Inflammatory macrophage (primary cell): ENCODE measurements at regions not wholly inside any gene's neighbourhood (a gene's known extent, or its start where the extent isn't known, plus 50 kb on each side); places are given as distances from the start of the nearest gene placed in this dataset.
"Not testable (repeated sequence)": the region's sequence is repeated elsewhere in the genome, so short reads cannot be mapped to it uniquely, and the experiment has no call there.

ENCODE experiments used
- DNase-seq, 2 donors: peaks; one replicate each; pipeline ENCODE4 v3.0.0-alpha.2; 2020 to 2022

GRCh38 chr6:133057352-133057751 lies 183.8 kb upstream of the EYA4 start:
- no peak for DNase-seq

- no peak for DNase-seq
Measured at GRCh38 chr6:133062077-133062476, 179.1 kb upstream of the EYA4 start.

GRCh38 chr6:133062696-133063306 lies 178.4 kb upstream of the EYA4 start:
- no peak for DNase-seq

DNA sequence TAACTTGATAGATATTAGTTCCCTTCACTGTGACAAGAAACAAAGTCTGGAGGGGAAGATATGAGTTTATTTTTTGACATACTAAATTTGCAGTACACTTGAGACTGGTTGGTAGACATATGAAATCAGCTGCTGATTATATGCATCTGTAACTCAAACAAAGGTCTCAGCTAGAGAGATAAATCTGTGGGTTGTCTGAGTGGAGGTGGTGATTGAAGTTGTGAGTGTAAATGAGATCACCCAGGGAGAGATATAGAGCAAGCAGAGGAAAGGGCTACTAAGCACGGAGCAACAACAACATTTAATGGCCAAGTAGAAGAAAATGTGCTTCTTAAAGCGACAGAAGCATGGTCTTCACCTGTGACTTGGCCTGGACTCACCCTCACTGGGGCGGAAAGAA lies 173.2 kb upstream of the EYA4 start:
- no peak for DNase-seq

DNA sequence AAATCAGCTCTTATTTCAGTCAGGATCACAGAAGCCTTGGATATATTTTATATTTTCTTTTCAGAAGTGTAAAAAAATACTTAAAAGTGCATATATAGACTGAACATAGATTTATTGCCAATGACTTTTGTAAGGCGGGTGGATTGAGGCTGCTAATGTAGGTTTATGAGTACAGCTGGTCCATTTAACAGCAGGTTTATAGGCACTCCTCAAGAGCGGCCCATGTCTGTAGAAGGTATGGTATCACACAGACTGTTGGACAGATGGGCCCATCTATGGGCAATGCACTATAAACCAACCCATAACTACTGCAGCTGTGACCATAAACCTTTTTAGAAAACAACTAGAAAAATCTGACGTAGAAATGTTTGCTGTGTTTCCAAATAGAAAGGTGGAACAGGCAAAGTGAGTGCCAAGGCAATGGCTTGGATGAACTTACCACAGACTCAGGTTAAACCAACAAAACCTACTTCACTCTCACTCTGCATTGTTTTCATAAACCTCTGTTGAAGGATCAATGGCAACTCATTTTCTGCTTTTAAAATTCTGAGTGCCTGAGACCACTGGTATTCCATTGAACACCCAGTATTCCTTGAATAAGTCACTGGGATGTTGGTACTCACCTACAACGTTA lies 170.6 kb upstream of the EYA4 start:
- no peak for DNase-seq

DNA sequence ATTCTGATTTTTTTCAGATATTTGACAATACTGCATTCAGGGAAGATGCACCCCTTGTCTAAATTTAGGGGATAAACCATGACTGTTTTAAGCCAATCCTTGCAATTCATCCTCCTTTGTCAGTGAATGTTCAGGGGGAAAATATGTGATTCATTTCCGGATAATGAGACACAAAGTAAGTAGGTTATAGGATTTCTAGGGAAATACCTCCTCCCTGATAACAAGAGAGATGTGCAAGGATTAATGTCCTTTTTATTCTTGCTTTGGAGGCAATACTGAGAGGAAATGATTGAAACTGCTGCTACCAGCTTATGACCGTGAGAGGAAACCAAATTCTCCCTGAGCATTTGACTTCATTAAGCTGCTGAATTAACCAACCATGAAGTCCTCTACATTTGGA lies 161.3 kb upstream of the EYA4 start:
- no peak for DNase-seq

DNA sequence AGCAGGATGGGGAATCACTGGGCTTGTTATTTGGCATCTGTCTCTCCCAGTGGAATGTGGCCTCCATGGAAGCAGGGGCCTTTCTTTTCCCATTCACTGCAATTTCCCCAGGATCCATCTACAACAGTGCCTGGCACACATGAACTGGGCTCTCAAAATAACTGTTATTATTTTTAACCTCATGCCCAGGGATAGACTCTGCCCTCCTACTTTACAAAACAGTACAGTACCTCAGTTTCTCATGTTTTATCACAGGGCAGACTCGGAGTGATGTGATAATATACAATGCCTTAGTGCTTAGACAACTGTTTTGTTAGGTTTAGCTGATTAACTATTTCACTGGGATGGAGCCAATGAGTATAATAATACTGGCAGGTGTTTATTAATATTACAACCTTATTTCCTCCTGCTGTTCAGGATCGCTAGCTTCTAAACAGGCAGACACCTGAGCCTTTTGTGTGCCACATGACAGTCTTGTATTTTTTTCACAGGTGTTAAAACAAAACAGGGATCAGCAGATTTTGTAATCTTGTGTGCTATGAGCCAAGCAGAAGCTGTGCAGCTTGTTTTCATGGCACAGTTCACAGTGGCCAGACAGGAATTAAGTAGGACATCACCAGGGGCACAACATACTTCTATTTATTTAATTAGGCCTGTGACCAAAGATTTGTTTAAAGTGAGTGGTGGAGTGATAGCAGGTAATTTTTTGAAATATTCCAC lies 157.7 kb upstream of the EYA4 start:
- no peak for DNase-seq

DNA sequence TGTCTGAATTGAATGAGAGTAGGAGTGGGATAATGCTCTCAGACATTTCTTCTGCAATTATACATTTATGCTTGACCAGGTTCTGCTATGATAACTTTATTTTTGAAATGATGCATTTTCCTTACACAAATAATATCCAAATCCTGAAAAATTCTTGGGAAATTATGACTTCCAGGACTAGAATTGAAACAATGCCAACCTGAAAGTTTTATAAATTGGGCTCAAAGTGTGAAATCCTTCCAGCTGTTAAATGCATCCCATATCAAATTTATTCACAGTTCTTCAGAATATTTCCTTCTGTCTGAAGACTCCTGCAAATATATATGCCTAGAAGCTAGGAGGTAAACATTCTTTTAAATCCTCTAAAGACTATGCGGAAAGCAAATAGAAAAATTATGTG lies 155.7 kb upstream of the EYA4 start:
- DNase-seq = no peak

- no peak for DNase-seq
Measured at GRCh38 chr6:133085896-133086295, 155.3 kb upstream of the EYA4 start.

DNA sequence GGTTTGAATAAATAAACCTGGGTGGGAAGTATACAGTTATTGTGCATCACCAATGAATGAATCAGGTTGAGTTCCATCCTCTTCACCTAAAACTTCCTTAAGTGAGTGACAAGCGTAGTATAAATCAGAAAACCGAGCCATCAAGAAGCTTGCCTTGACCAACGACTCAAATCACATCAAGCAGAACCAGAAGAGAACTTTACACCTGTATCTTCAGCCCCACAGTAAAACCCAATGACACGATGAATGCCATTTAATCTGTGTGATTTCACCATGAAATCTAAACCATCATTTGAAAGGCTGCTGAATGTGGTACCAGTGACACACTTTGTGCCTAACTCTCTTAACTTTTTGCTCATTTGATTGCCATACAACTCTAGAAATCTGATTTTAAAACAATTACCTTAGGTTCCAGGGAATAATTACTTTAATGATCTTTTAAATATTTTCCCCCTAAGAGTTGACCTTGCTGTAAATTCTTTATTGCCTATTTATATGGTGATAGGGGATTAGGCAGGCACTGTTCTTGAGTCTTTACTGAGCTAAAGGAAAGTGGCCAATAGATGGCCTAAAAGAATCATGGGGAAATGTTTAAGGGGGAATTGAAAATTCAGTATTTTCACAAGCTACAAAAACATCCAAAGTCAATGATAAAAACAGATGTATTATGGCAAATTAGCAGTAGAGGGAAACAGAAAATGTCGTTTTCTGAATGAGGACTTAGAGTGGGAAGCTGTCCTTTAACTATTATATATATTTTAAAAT lies 152.0 kb upstream of the EYA4 start:
- DNase-seq = no peak

- DNase-seq = no peak
Measured at GRCh38 chr6:133092199-133092598, 149.0 kb upstream of the EYA4 start.

DNA sequence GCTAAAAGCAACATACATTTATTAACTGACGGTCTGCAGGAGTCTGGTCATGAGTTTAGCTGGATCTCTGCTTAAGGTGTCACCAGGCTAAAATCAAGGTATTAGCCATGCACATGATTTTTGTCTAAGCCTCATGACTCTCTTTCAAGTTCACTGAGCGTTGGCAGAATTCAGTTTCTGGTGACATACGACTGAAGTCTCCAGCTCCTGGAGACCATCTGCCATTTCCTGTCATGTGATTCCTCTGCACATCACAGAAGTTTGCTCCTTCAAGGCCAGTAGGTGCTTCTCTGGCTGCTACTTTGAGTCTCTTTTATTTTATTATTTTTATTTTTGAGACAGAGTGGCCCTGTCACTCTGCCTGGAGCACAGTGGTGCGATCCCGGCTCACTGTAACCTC lies 148.4 kb upstream of the EYA4 start:
- DNase-seq = no peak

- not testable (repeated sequence) for DNase-seq
Measured at GRCh38 chr6:133093211-133093610, 147.9 kb upstream of the EYA4 start.

DNA sequence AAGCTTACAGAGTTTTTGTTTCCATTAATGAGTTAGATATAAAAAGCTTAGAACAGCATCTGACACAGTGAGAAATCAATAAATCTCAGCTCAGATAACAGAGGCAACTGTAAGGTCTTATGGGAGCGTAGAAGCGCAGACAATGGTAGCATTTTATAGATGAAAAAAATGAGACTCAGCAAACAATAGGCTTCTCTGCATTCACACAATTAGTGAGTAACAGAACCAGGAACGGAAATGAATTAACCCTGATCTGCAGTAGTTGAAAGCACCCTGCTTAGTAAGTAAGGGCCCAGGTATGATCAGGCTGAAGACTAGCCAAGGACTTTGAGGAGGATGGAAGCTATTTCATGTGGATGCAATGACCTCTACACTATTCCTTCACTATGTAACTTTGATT lies 147.2 kb upstream of the EYA4 start:
- no peak for DNase-seq

DNA sequence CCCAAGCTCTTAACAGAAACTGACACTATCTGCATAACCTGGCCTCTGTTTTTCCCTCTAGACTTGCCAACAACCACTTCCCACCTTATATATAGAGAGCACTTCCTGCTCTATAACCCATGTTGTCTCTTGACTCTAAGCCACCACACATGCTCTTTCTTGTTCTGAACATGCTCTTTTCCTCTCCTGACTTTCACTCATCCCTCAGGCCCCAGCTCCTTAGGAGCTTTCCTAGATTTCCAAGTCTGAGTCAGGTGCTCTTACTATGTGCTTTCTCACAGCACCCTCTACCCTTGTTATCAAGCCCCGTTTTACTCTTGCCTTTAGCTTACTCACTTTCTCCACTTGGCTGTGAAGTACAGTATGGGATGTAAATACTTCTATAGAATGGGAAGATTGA lies 143.9 kb upstream of the EYA4 start:
- no peak for DNase-seq

- no peak for DNase-seq
Measured at GRCh38 chr6:133099573-133099972, 141.6 kb upstream of the EYA4 start.

DNA sequence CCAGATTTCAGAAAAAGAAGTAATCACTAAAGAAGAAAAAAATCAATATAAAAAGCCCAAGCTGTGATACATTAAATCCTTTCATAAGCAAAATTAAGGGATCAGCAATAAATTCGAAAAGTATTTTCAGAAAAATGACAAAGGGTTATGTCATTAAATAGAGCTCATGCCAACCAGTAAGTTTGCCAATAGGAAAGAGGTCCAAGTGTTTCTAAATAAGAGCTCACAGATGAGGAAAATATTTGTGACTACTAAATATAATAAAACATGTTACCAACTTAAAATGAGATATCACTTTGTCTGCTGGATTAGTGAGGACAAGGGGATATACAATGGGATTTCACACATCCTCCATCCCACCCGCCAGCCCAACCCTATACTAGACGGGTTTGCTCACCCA lies 140.3 kb upstream of the EYA4 start:
- no peak for DNase-seq

- no peak for DNase-seq
Measured at GRCh38 chr6:133101790-133102189, 139.4 kb upstream of the EYA4 start.

- DNase-seq = no peak
Measured at GRCh38 chr6:133106934-133107333, 134.2 kb upstream of the EYA4 start.

DNA sequence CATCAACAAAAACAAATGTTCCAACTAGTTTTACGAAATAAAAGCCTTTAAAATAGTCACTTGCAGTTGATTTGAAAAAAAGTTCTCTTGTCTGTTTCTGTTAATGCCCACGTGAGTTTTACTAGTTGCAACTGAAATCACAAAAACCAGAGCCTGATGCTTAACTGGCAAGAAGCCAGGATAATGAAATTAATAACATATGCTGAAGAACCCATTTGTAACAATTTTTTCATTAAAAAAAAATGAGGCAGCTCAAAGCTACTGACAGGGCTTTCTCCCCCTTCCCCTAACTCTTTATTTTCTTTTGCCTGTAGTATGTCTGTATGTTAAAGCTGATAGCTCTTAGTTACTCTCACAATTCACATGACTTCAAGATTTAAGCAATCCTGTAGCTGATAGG lies 132.7 kb upstream of the EYA4 start:
- DNase-seq = no peak

DNA sequence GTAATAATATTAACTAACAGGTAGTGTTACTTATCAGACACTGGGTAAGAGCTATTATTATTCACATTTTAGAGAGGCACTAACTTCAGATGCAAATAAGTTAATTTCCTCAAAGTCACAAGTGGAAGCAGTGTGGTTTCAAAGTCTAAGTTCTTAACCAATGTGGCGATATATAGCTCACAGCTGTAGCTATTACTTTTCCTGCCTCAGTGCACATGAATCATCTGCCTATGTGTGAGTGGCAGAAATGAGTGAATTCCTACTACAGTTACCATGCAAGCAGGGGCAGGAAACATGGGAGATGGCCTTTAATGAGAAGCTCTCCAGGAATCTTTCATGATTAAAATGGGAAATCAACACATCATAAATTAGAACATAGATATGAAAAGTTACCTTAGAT lies 126.2 kb upstream of the EYA4 start:
- DNase-seq = no peak

- no peak for DNase-seq
Measured at GRCh38 chr6:133115946-133116345, 125.2 kb upstream of the EYA4 start.

- DNase-seq = no peak
Measured at GRCh38 chr6:133128191-133128590, 113.0 kb upstream of the EYA4 start.

DNA sequence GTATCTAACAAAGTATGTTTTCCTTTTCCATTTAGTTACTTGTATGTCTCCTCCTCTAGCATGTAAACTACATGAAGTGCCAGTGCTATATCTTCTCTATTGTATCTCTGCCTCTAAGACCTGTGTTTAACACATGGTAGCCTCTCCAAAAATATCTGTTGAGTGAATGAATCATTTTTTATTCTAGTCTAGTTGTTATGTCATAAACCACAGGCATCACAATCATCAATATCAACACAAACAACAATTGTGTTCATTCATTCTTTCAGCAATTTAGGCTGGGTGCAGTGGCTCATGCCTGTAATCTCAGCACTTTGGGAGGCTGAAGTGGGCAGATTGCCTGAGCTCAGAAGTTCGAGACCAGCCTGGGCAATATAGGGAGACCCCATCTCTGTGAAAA lies 111.6 kb upstream of the EYA4 start:
- no peak for DNase-seq
